Spleen (tissue), 7 donors: ENCODE measurements at regions not wholly inside any gene's neighbourhood (a gene's known extent, or its start where the extent isn't known, plus 50 kb on each side); places are given as distances from the start of the nearest gene placed in this dataset.

Experiments
- POLR2A ChIP-seq, 3 donors: fragments of 450-650 bp; IDR thresholded peaks; one replicate each; pipeline ENCODE4 v1.5.1; 2017; ENCODE audit warnings: antibody characterized with exemption in 3 of 3, mild to moderate bottlenecking in 1 of 3
- POLR2AphosphoS5 ChIP-seq, 3 donors: sonication (generic); formaldehyde crosslinking; IDR thresholded peaks; one replicate each; pipeline ENCODE4 v1.5.1; 2017; ENCODE audit warnings: antibody characterized with exemption in 3 of 3
- TF ChIP-seq, protein P1 (sequence below), 11 experiments: fragments of 200-600 bp in 7 of 11; fragments of 450-650 bp in 4 of 11; sonication (generic) in 4 of 11; IDR thresholded peaks in 8 of 11; conservative IDR thresholded peaks in 3 of 11; 1 replicate in 7 of 11; 2 replicates in 4 of 11; pipeline versions ENCODE4 v1.4.0 to v1.8.0; 2016 to 2021; ENCODE audit warnings: antibody characterized with exemption in 11 of 11, inconsistent platforms in 4 of 11, mild to moderate bottlenecking in 1 of 11
- donor health status: DM: no; HTN: no; CAD: no; lungs with moderate emphysema.
- donor health status: DM: no; HTN: no; CAD: no.
- donor health status: DM: no; HTN: no; CAD: no.

DNA sequence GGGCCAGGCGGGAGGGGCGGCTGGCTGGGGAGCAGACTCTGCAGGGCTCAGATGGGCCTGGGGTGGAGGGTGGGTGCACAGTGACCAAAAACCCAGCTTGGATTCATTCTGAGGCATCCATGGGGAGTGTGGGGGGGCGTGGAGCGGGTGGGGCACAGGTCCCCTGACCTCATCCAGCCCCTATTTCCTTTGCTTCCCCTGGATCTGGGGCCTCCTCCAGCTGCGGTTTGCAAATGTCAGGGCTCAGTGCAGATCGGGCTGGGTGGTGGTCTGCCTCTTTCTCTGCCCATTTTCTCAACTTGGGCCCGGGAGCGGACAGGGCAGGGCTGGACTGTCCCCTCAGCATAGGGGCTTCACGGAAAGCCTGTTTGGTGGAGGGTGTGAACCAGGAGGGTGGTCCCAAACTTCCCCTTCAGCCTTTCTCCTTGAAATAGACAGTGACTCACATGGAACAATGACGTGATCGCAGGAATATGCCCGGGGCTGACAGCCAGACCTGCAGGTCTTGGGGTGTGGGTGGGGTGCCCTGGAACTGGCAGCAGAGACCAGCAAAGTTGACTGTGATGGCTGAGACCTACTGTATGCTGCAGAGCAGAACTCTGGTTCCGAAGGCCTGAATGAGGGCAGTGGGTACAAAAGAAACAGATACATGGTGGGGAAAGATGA lies 72.9 kb upstream of the PODXL start:
- TF ChIP-seq POLR2A (IDR thresholded peaks at IDR 0.05) (no peak), POLR2AphosphoS5 (IDR thresholded peaks at IDR 0.05) (no peak)
- TF ChIP-seq, protein P1, sequence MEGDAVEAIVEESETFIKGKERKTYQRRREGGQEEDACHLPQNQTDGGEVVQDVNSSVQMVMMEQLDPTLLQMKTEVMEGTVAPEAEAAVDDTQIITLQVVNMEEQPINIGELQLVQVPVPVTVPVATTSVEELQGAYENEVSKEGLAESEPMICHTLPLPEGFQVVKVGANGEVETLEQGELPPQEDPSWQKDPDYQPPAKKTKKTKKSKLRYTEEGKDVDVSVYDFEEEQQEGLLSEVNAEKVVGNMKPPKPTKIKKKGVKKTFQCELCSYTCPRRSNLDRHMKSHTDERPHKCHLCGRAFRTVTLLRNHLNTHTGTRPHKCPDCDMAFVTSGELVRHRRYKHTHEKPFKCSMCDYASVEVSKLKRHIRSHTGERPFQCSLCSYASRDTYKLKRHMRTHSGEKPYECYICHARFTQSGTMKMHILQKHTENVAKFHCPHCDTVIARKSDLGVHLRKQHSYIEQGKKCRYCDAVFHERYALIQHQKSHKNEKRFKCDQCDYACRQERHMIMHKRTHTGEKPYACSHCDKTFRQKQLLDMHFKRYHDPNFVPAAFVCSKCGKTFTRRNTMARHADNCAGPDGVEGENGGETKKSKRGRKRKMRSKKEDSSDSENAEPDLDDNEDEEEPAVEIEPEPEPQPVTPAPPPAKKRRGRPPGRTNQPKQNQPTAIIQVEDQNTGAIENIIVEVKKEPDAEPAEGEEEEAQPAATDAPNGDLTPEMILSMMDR (IDR thresholded peaks at IDR 0.05 in 8 of 11, conservative IDR thresholded peaks at IDR 0.05 in 3 of 11), result no peak
